Activated naive CD4-positive, alpha-beta T cell treated with anti-CD3 and anti-CD28 coated beads, Interleukin-2, amount 50 U/mL, for 72 hours (primary cell): ENCODE measurements at regions not wholly inside any gene's neighbourhood (a gene's known extent, or its start where the extent isn't known, plus 50 kb on each side); places are given as distances from the start of the nearest gene placed in this dataset.
A peak's percentile ranks its signal among the peaks of the same experiment; 100 is the strongest.

Experiments used
- ATAC-seq, 2 donors: fragments of 150-1000 bp; cut with Tn5 transposase; 2 replicates each; pipeline ENCODE4 v1.10.0; 2021; ENCODE audit warnings: mild to moderate bottlenecking in 2 of 2, moderate library complexity in 2 of 2
- DNase-seq, 2 donors: peaks; one replicate each; pipeline ENCODE4 v3.0.0; 2021 to 2022; ENCODE audit warnings: low spot score in 2 of 2
- H3K27ac Mint-ChIP-seq, 2 donors: one replicate each; pipeline ENCODE4 v1.8.0; 2022; ENCODE audit warnings: mild to moderate bottlenecking in 2 of 2, mixed read lengths in 2 of 2
- H3K36me3 Mint-ChIP-seq, 2 donors: one replicate each; pipeline ENCODE4 v1.8.0; 2022; ENCODE audit warnings: mixed read lengths in 2 of 2
- H3K9me3 Mint-ChIP-seq, 2 donors: one replicate each; pipeline ENCODE4 v1.8.0; 2022; ENCODE audit warnings: mixed read lengths in 2 of 2

- Mint-ChIP-seq H3K36me3 (peaks cover 0 to 7% of the 10 kb centered on the region in 2 donors), H3K27ac (no peak overlapping the region), H3K9me3 (peaks cover 8% of the 10 kb centered on the region in 2 donors)
- DNase-seq (no peak), ATAC-seq (no peak)
Measured at GRCh38 chr16:86217001-86217890, 293.1 kb upstream of the FOXF1 start.

- Mint-ChIP-seq H3K9me3 (peaks cover 1 to 2% of the 10 kb centered on the region in 2 donors), H3K36me3 (peaks cover 0 to 2% of the 10 kb centered on the region in 2 donors), H3K27ac (no peak overlapping the region)
- DNase-seq (no peak), ATAC-seq (no peak)
Measured at GRCh38 chr16:86217891-86218270, 292.4 kb upstream of the FOXF1 start.

- DNase-seq (no peak), ATAC-seq (no peak)
- H3K36me3 Mint-ChIP-seq = no peaks in the 10 kb centered on the region
- no peak overlapping the region for H3K27ac Mint-ChIP-seq
- no peaks in the 10 kb centered on the region for H3K9me3 Mint-ChIP-seq
Measured at GRCh38 chr16:86218479-86219170, 291.7 kb upstream of the FOXF1 start.

- Mint-ChIP-seq H3K27ac (no peak overlapping the region), H3K9me3 (no peaks in the 10 kb centered on the region), H3K36me3 (no peaks in the 10 kb centered on the region)
- DNase-seq = no peak
- ATAC-seq = no peak
Measured at GRCh38 chr16:86219655-86220445, 290.5 kb upstream of the FOXF1 start.

- no peak overlapping the region for H3K27ac Mint-ChIP-seq
- H3K9me3 Mint-ChIP-seq = no peaks in the 10 kb centered on the region
- no peaks in the 10 kb centered on the region for H3K36me3 Mint-ChIP-seq
- ATAC-seq = no peak
- DNase-seq = no peak
Measured at GRCh38 chr16:86220561-86220960, 289.8 kb upstream of the FOXF1 start.

- Mint-ChIP-seq H3K27ac (no peak overlapping the region), H3K36me3 (no peaks in the 10 kb centered on the region), H3K9me3 (no peaks in the 10 kb centered on the region)
- DNase-seq (no peak), ATAC-seq (no peak)
Measured at GRCh38 chr16:86221085-86221484, 289.2 kb upstream of the FOXF1 start.

- no peak for ATAC-seq
- Mint-ChIP-seq H3K27ac (no peak overlapping the region), H3K9me3 (no peaks in the 10 kb centered on the region), H3K36me3 (no peaks in the 10 kb centered on the region)
- DNase-seq = no peak
Measured at GRCh38 chr16:86222547-86222946, 287.8 kb upstream of the FOXF1 start.

GRCh38 chr16:86222965-86223551 is 287.3 kb upstream of the FOXF1 start:
- DNase-seq (no peak), ATAC-seq (no peak)
- Mint-ChIP-seq H3K27ac (no peak overlapping the region), H3K9me3 (no peaks in the 10 kb centered on the region), H3K36me3 (no peaks in the 10 kb centered on the region)

GRCh38 chr16:86224126-86224525 is 286.2 kb upstream of the FOXF1 start:
- no peaks in the 10 kb centered on the region for H3K9me3 Mint-ChIP-seq
- no peak for DNase-seq
- H3K36me3 Mint-ChIP-seq = no peaks in the 10 kb centered on the region
- ATAC-seq = no peak
- H3K27ac Mint-ChIP-seq = no peak overlapping the region

- ATAC-seq (no peak), DNase-seq (no peak)
- no peaks in the 10 kb centered on the region for H3K9me3 Mint-ChIP-seq
- H3K27ac Mint-ChIP-seq = no peak overlapping the region
- H3K36me3 Mint-ChIP-seq = no peaks in the 10 kb centered on the region
Measured at GRCh38 chr16:86224629-86225028, 285.7 kb upstream of the FOXF1 start.

GRCh38 chr16:86225905-86226371 is 284.4 kb upstream of the FOXF1 start:
- Mint-ChIP-seq H3K9me3 (no peaks in the 10 kb centered on the region), H3K36me3 (no peaks in the 10 kb centered on the region), H3K27ac (peak overlapping the region in 1 of 2 donors; percentile 52)
- DNase-seq = no peak
- no peak for ATAC-seq

GRCh38 chr16:86227041-86227440 is 283.3 kb upstream of the FOXF1 start:
- H3K36me3 Mint-ChIP-seq = no peaks in the 10 kb centered on the region
- no peak overlapping the region for H3K27ac Mint-ChIP-seq
- no peak for ATAC-seq
- no peak for DNase-seq
- H3K9me3 Mint-ChIP-seq = no peaks in the 10 kb centered on the region

- Mint-ChIP-seq H3K27ac (no peak overlapping the region), H3K9me3 (peaks cover 0 to under 1% of the 10 kb centered on the region in 2 donors), H3K36me3 (no peaks in the 10 kb centered on the region)
- DNase-seq = no peak
- ATAC-seq = no peak
Measured at GRCh38 chr16:86227801-86228200, 282.5 kb upstream of the FOXF1 start.

GRCh38 chr16:86228713-86229112 is 281.6 kb upstream of the FOXF1 start:
- DNase-seq = no peak
- Mint-ChIP-seq H3K36me3 (peaks cover 0 to 4% of the 10 kb centered on the region in 2 donors), H3K27ac (no peak overlapping the region)

GRCh38 chr16:86229283-86229682 is 281.0 kb upstream of the FOXF1 start:
- Mint-ChIP-seq H3K27ac (no peak overlapping the region), H3K36me3 (peaks cover 0 to 4% of the 10 kb centered on the region in 2 donors), H3K9me3 (peaks cover 0 to 4% of the 10 kb centered on the region in 2 donors)
- DNase-seq = no peak
- no peak for ATAC-seq

More at GRCh38 chr16:86228713-86229112, 281.6 kb upstream of the FOXF1 start:
- no peak for ATAC-seq
- peaks cover 0 to 4% of the 10 kb centered on the region in 2 donors for H3K9me3 Mint-ChIP-seq

- DNase-seq (no peak), ATAC-seq (no peak)
- peaks cover 0 to 4% of the 10 kb centered on the region in 2 donors for H3K36me3 Mint-ChIP-seq
- no peak overlapping the region for H3K27ac Mint-ChIP-seq
- H3K9me3 Mint-ChIP-seq = peaks cover 0 to 4% of the 10 kb centered on the region in 2 donors
Measured at GRCh38 chr16:86229866-86230656, 280.3 kb upstream of the FOXF1 start.
